H9 (cell line): ENCODE measurements at regions not wholly inside any gene's neighbourhood (a gene's known extent, or its start where the extent isn't known, plus 50 kb on each side); places are given as distances from the start of the nearest gene placed in this dataset.

Experiments
- DNase-seq: peaks from one replicate; pipeline ENCODE4 v3.0.0-alpha.2; 2017
- H2AFZ ChIP-seq: one replicate; pipeline ENCODE4 v1.6.1; 2013; ENCODE audit warnings: mild to moderate bottlenecking, low read length, control low read depth, moderate library complexity
- H2AK5ac ChIP-seq: 2 replicates; pipeline ENCODE4 v1.6.1; 2013; ENCODE audit warnings: low read length, control low read depth, mixed read lengths; ENCODE audit not compliant: insufficient read length
- H2BK120ac ChIP-seq: one replicate; pipeline ENCODE4 v1.6.1; 2013; ENCODE audit warnings: low read depth, mild to moderate bottlenecking, low read length, control low read depth, inconsistent platforms; ENCODE audit not compliant: poor library complexity, severe bottlenecking
- H2BK12ac ChIP-seq: 2 replicates; pipeline ENCODE4 v1.6.1; 2013; ENCODE audit warnings: low read length, control low read depth, mixed read lengths, low read depth; ENCODE audit not compliant: insufficient read length
- H2BK15ac ChIP-seq: 2 replicates; pipeline ENCODE4 v1.6.1; 2013; ENCODE audit warnings: low read depth, low read length, control low read depth
- H2BK20ac ChIP-seq: one replicate; pipeline ENCODE4 v1.6.1; 2013; ENCODE audit warnings: low read depth, mild to moderate bottlenecking, low read length, control low read depth, inconsistent platforms; ENCODE audit not compliant: poor library complexity, severe bottlenecking
- H2BK5ac ChIP-seq: 2 replicates; pipeline ENCODE4 v1.6.1; 2013; ENCODE audit warnings: low read length, control low read depth, mixed read lengths; ENCODE audit not compliant: insufficient read length
- H3K14ac ChIP-seq: 2 replicates; pipeline ENCODE4 v1.6.1; 2013; ENCODE audit warnings: low read length, control low read depth; ENCODE audit not compliant: insufficient read depth
- H3K18ac ChIP-seq: 2 replicates; pipeline ENCODE4 v1.6.1; 2013; ENCODE audit warnings: low read depth, mild to moderate bottlenecking, mixed read lengths, low read length, control low read depth; ENCODE audit not compliant: insufficient read length
- H3K23ac ChIP-seq: 2 replicates; pipeline ENCODE4 v1.6.1; 2013; ENCODE audit warnings: low read length, control low read depth, mixed read lengths, low read depth; ENCODE audit not compliant: insufficient read length
- H3K23me2 ChIP-seq: 2 replicates; pipeline ENCODE4 v1.6.1; 2013; ENCODE audit warnings: low read depth, mild to moderate bottlenecking, mixed read lengths, low read length, control low read depth; ENCODE audit not compliant: insufficient read length, poor library complexity, severe bottlenecking
- H3K27ac ChIP-seq: 2 replicates; pipeline ENCODE4 v1.5.1; 2013; ENCODE audit warnings: low read length, control low read depth, mixed read lengths, low read depth; ENCODE audit not compliant: insufficient read length
- H3K27me3 ChIP-seq: 2 replicates; pipeline ENCODE4 v1.6.1; 2013; ENCODE audit warnings: low read length, control low read depth, inconsistent platforms; ENCODE audit not compliant: insufficient read depth
- H3K4ac ChIP-seq: 2 replicates; pipeline ENCODE4 v1.6.1; 2013; ENCODE audit warnings: low read depth, mild to moderate bottlenecking, control low read depth, inconsistent platforms, low read length, moderate library complexity
- H3K4me1 ChIP-seq: 2 replicates; pipeline ENCODE4 v1.6.1; 2013; ENCODE audit warnings: low read length, control low read depth, inconsistent platforms; ENCODE audit not compliant: insufficient read depth
- H3K4me2 ChIP-seq: 2 replicates; pipeline ENCODE4 v1.6.1; 2013; ENCODE audit warnings: low read length, control low read depth, mixed read lengths; ENCODE audit not compliant: insufficient read length, insufficient read depth
- H3K56ac ChIP-seq: 2 replicates; pipeline ENCODE4 v1.6.1; 2013; ENCODE audit warnings: low read depth, mild to moderate bottlenecking, mixed read lengths, low read length, control low read depth; ENCODE audit not compliant: insufficient read length
- H3K79me1 ChIP-seq: 2 replicates; pipeline ENCODE4 v1.6.1; 2013; ENCODE audit warnings: low read depth, mild to moderate bottlenecking, moderate library complexity, low read length, control low read depth, inconsistent platforms; ENCODE audit not compliant: insufficient read depth, poor library complexity, severe bottlenecking
- H3K79me2 ChIP-seq: 2 replicates; pipeline ENCODE4 v1.6.1; 2013; ENCODE audit warnings: low read length, control low read depth, inconsistent platforms; ENCODE audit not compliant: insufficient read depth
- H3K9ac ChIP-seq: 2 replicates; pipeline ENCODE4 v1.6.1; 2013; ENCODE audit warnings: low read length, control low read depth, mixed read lengths; ENCODE audit not compliant: insufficient read length; ENCODE audit errors: extremely low read depth
- H3K9me3 ChIP-seq: one replicate; pipeline ENCODE4 v1.6.1; 2013; ENCODE audit warnings: low read depth, low read length, inconsistent platforms; ENCODE audit not compliant: control insufficient read depth
- H3T11ph ChIP-seq: one replicate; pipeline ENCODE4 v1.6.1; 2013; ENCODE audit warnings: mild to moderate bottlenecking, low read length, control low read depth, inconsistent platforms
- H4K20me1 ChIP-seq: one replicate; pipeline ENCODE4 v1.6.1; 2013; ENCODE audit not compliant: control insufficient read depth, insufficient read length, insufficient read depth
- H4K5ac ChIP-seq: 2 replicates; pipeline ENCODE4 v1.6.1; 2013; ENCODE audit warnings: low read depth, mild to moderate bottlenecking, mixed read lengths, low read length, control low read depth; ENCODE audit not compliant: insufficient read length
- H4K8ac ChIP-seq: replicated peaks from 2 replicates; pipeline ENCODE4 v1.6.1; 2013; ENCODE audit warnings: low read length, control low read depth, mixed read lengths, low read depth; ENCODE audit not compliant: insufficient read length
- H4K91ac ChIP-seq: 2 replicates; pipeline ENCODE4 v1.6.1; 2013; ENCODE audit warnings: low read depth, mild to moderate bottlenecking, moderate library complexity, mixed read lengths, low read length, control low read depth; ENCODE audit not compliant: insufficient read length
- H3K27ac Mint-ChIP-seq, 3 experiments: 2 replicates in 2 of 3; 3 replicates in 1 of 3; pipeline ENCODE4 v1.8.0; 2020 to 2021; ENCODE audit warnings: mixed read lengths in 3 of 3, mild to moderate bottlenecking in 1 of 3, moderate library complexity in 1 of 3
- H3K27me3 Mint-ChIP-seq: 2 replicates; pipeline ENCODE4 v1.8.0; 2021; ENCODE audit warnings: low read depth, mild to moderate bottlenecking, moderate library complexity, mixed read lengths
- H3K36me3 Mint-ChIP-seq, 3 experiments: 2 replicates in 2 of 3; 3 replicates in 1 of 3; pipeline ENCODE4 v1.8.0; 2020 to 2021; ENCODE audit warnings: low read depth in 3 of 3, mixed read lengths in 3 of 3; ENCODE audit not compliant: insufficient read depth in 1 of 3
- H3K4me1 Mint-ChIP-seq, 2 experiments: 2 replicates each; pipeline ENCODE4 v1.8.0; 2020; ENCODE audit warnings: mixed read lengths in 2 of 2
- H3K4me3 Mint-ChIP-seq, 2 experiments: 2 replicates in 1 of 2; 3 replicates in 1 of 2; pipeline ENCODE4 v1.8.0; 2020 to 2021; ENCODE audit warnings: mild to moderate bottlenecking in 2 of 2, mixed read lengths in 2 of 2, moderate library complexity in 1 of 2
- H3K9me3 Mint-ChIP-seq, 2 experiments: 2 replicates in 1 of 2; 3 replicates in 1 of 2; pipeline ENCODE4 v1.8.0; 2020; ENCODE audit warnings: mild to moderate bottlenecking in 2 of 2, mixed read lengths in 2 of 2, moderate library complexity in 1 of 2
- WGBS: extraction: QIAGEN DNeasy Blood & Tissue Kit; methylation state at CpG from one replicate; pipeline ENCODE4 v1.1.7; 2013; ENCODE audit warnings: missing lambda C conversion rate, low lambda C conversion rate, mixed read lengths; ENCODE audit not compliant: insufficient read length; ENCODE audit errors: extremely low coverage; 5-methylcytosine and 5-hydroxymethylcytosine counted together
- TF ChIP-seq, protein P1 (sequence below): fragments of 200-600 bp; sonication (generic); conservative IDR thresholded peaks from 3 replicates; pipeline ENCODE4 v1.8.0; 2021; ENCODE audit warnings: antibody characterized with exemption, mild to moderate bottlenecking

DNA sequence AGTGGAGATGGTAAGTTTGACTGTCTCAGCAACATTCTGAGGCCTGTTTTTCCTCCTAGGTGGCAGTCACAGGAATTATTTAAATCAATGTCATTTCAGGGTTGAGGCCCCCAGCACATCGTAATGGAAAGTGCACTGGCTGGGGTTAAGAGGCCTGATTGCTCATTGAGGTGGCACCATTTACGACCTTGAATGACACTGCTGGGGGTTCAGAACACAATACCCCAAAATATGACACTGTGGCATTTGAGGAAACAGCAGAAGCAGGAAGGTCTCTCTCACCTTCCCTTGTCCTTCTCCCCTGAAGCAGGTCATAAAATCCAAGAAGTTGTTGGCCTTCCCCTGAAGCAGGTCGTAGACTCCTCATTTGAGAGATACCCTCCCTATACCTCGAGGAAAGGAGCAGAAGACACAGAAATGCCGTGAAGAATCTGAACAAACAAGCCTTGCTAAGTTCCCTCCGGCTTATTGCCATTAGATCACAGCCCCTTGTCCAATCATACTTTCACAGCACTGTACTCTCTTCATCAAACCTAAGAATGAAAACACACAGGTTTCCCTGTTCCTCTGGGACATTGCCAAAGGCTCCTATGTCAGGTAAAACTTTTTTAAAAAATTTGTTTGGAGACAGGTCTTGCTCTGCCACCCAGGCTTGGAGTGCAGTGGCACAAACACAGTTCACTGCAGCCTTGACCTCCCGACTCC, 71.3 kb downstream of the S1PR1 start:
- Mint-ChIP-seq H3K4me1 (peaks cover 19 to 20% of the 10 kb centered on the region in 2 experiments), H3K36me3 (no peaks in the 10 kb centered on the region; a peak in 1 of 7 replicates), H3K27me3 (peaks cover 24% of the 10 kb centered on the region), H3K9me3 (no peaks in the 10 kb centered on the region), H3K4me3 (no peak overlapping the region), H3K27ac (no peak overlapping the region)
- TF ChIP-seq, protein P1, sequence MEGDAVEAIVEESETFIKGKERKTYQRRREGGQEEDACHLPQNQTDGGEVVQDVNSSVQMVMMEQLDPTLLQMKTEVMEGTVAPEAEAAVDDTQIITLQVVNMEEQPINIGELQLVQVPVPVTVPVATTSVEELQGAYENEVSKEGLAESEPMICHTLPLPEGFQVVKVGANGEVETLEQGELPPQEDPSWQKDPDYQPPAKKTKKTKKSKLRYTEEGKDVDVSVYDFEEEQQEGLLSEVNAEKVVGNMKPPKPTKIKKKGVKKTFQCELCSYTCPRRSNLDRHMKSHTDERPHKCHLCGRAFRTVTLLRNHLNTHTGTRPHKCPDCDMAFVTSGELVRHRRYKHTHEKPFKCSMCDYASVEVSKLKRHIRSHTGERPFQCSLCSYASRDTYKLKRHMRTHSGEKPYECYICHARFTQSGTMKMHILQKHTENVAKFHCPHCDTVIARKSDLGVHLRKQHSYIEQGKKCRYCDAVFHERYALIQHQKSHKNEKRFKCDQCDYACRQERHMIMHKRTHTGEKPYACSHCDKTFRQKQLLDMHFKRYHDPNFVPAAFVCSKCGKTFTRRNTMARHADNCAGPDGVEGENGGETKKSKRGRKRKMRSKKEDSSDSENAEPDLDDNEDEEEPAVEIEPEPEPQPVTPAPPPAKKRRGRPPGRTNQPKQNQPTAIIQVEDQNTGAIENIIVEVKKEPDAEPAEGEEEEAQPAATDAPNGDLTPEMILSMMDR: no peak
- Histone ChIP-seq H2AK5ac (no peak overlapping the region), H3K4me1 (peaks cover 3% of the 10 kb centered on the region; the same call in 1 of the 2 replicates), H3K4me2 (no peak overlapping the region), H3K9me3 (no peaks in the 10 kb centered on the region), H4K91ac (no peak overlapping the region), H3T11ph (no peak overlapping the region), H2BK120ac (no peak overlapping the region), H2BK20ac (no peak overlapping the region), H2BK15ac (no peak overlapping the region), H4K5ac (no peak overlapping the region), H4K20me1 (no peaks in the 10 kb centered on the region), H2BK5ac (no peak overlapping the region), H3K4ac (no peak overlapping the region), H3K56ac (no peak overlapping the region), H3K27ac (no peak overlapping the region), H3K23ac (no peak overlapping the region), H3K18ac (no peak overlapping the region), H3K79me2 (no peaks in the 10 kb centered on the region), H3K23me2 (peaks cover 7% of the 10 kb centered on the region), H2BK12ac (no peak overlapping the region), H4K8ac (no peak overlapping the region), H2AFZ (no peak overlapping the region), H3K14ac (no peak overlapping the region), H3K9ac (no peak overlapping the region), H3K27me3 (no peaks in the 10 kb centered on the region), H3K79me1 (no peaks in the 10 kb centered on the region)
- no CpG with 5 or more reads among the region's 7 CpGs for WGBS
- DNase-seq: no peak
